Erythroblast (primary cell): ENCODE measurements at regions not wholly inside any gene's neighbourhood (a gene's known extent, or its start where the extent isn't known, plus 50 kb on each side); places are given as distances from the start of the nearest gene placed in this dataset.

Source experiments
- GATA1 ChIP-seq: IDR thresholded peaks from 2 replicates; pipeline ENCODE4 v1.6.1; 2011; ENCODE audit warnings: low read depth, mild to moderate bottlenecking, control low read depth, low read length, moderate library complexity
- POLR2A ChIP-seq: IDR thresholded peaks from 2 replicates; pipeline ENCODE4 v1.6.1; 2011; ENCODE audit warnings: mild to moderate bottlenecking, low read length

GRCh38 chr7:13117103-13117502 lies 429.7 kb downstream of the ARL4A start:
- TF ChIP-seq POLR2A (no peak), GATA1 (no peak)
